ENCODE measurements at regions not wholly inside any gene's neighbourhood (a gene's known extent, or its start where the extent isn't known, plus 50 kb on each side); places are given as distances from the start of the nearest gene placed in this dataset.

GRCh38 chr6:15781890-15782289 is 119.1 kb upstream of the DTNBP1 start:
- ChIA-PET CTCF (no interaction called here), POLR2A (no interaction called here)
- TF ChIP-seq, protein P1, sequence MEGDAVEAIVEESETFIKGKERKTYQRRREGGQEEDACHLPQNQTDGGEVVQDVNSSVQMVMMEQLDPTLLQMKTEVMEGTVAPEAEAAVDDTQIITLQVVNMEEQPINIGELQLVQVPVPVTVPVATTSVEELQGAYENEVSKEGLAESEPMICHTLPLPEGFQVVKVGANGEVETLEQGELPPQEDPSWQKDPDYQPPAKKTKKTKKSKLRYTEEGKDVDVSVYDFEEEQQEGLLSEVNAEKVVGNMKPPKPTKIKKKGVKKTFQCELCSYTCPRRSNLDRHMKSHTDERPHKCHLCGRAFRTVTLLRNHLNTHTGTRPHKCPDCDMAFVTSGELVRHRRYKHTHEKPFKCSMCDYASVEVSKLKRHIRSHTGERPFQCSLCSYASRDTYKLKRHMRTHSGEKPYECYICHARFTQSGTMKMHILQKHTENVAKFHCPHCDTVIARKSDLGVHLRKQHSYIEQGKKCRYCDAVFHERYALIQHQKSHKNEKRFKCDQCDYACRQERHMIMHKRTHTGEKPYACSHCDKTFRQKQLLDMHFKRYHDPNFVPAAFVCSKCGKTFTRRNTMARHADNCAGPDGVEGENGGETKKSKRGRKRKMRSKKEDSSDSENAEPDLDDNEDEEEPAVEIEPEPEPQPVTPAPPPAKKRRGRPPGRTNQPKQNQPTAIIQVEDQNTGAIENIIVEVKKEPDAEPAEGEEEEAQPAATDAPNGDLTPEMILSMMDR (IDR thresholded peaks at IDR 0.05; ENCODE audit: insufficient read depth, low read length, missing control alignments): no peak
- no peak for DNase-seq (ENCODE audit: low read depth, low spot score)
- no peak overlapping the region for H3K4me3 ChIP-seq (ENCODE audit: low read depth, low read length)

- TF ChIP-seq, protein P1 (IDR thresholded peaks at IDR 0.05; ENCODE audit: insufficient read depth, low read length, missing control alignments): no peak
- CTCF ChIA-PET: no interaction called here
- POLR2A ChIA-PET: no interaction called here
- no peak for DNase-seq (ENCODE audit: low read depth, low spot score)
- no peak overlapping the region for H3K4me3 ChIP-seq (ENCODE audit: low read depth, low read length)
Measured at GRCh38 chr6:15781333-15781732, 118.5 kb upstream of the DTNBP1 start.

- ChIA-PET CTCF (no interaction called here), POLR2A (no interaction called here)
Measured at GRCh38 chr6:15780437-15780836, 117.6 kb upstream of the DTNBP1 start.

GRCh38 chr6:15779726-15780125 is 116.9 kb upstream of the DTNBP1 start:
- no peak for DNase-seq (ENCODE audit: low read depth, low spot score)
- TF ChIP-seq, protein P1 (IDR thresholded peaks at IDR 0.05; ENCODE audit: insufficient read depth, low read length, missing control alignments): no peak
- CTCF ChIA-PET: no interaction called here
- POLR2A ChIA-PET: no interaction called here
- no peak overlapping the region for H3K4me3 ChIP-seq (ENCODE audit: low read depth, low read length)

More at GRCh38 chr6:15780437-15780836, 117.6 kb upstream of the DTNBP1 start:
- TF ChIP-seq, protein P1 (IDR thresholded peaks at IDR 0.05; ENCODE audit: insufficient read depth, low read length, missing control alignments): no peak
- DNase-seq (ENCODE audit: low read depth, low spot score): no peak
- H3K4me3 ChIP-seq (ENCODE audit: low read depth, low read length): no peak overlapping the region

- no peak for DNase-seq (ENCODE audit: low read depth, low spot score)
- ChIA-PET POLR2A (no interaction called here), CTCF (no interaction called here)
- TF ChIP-seq, protein P1 (IDR thresholded peaks at IDR 0.05; ENCODE audit: insufficient read depth, low read length, missing control alignments): no peak
- no peak overlapping the region for H3K4me3 ChIP-seq (ENCODE audit: low read depth, low read length)
Measured at GRCh38 chr6:15776458-15776980, 113.7 kb upstream of the DTNBP1 start.

GRCh38 chr6:15775741-15776140 is 112.9 kb upstream of the DTNBP1 start:
- ChIA-PET POLR2A (no interaction called here), CTCF (no interaction called here)
- H3K4me3 ChIP-seq (ENCODE audit: low read depth, low read length): no peak overlapping the region
- TF ChIP-seq, protein P1 (IDR thresholded peaks at IDR 0.05; ENCODE audit: insufficient read depth, low read length, missing control alignments): no peak
- no peak for DNase-seq (ENCODE audit: low read depth, low spot score)

Data from AG04449 (cell line).